ENCODE measurements at regions not wholly inside any gene's neighbourhood (a gene's known extent, or its start where the extent isn't known, plus 50 kb on each side); places are given as distances from the start of the nearest gene placed in this dataset.

GRCh38 chr1:169020684-169021083 lies 85.8 kb upstream of the ATP1B1 start:
- Histone ChIP-seq H3K27me3 (replicated peaks in 1 of 7) (peaks cover 0 to 11% (median 0%) of the 10 kb centered on the region in 7 donors), H3K4me3 (no peak overlapping the region), H3K36me3 (no peaks in the 10 kb centered on the region), H3K4me1 (no peaks in the 10 kb centered on the region), H3K9me3 (no peaks in the 10 kb centered on the region), H3K27ac (no peak overlapping the region)
- no peak for TF ChIP-seq POLR2AphosphoS5 (IDR thresholded peaks at IDR 0.05)
- no peak for TF ChIP-seq POLR2A (IDR thresholded peaks at IDR 0.05)
- no peak for TF ChIP-seq CTCF (IDR thresholded peaks at IDR 0.05 in 8 of 11, conservative IDR thresholded peaks at IDR 0.05 in 3 of 11)
- DNase-seq: no peak
- intact Hi-C loops (cut with DNase I; ENCODE audit: low total_unique reads): no loop called here

- 95 to 100% (median 96%) methylated on average over 1 of the region's 1 CpG for WGBS, 5 donors
- Histone ChIP-seq H3K27ac (no peak overlapping the region), H3K27me3 (replicated peaks in 1 of 7) (peaks cover 0 to 13% (median 0%) of the 10 kb centered on the region in 7 donors), H3K36me3 (no peaks in the 10 kb centered on the region), H3K4me3 (no peak overlapping the region), H3K9me3 (no peaks in the 10 kb centered on the region), H3K4me1 (no peaks in the 10 kb centered on the region)
- DNase-seq: no peak
- intact Hi-C loops (cut with DNase I; ENCODE audit: low total_unique reads): no loop called here
- no peak for TF ChIP-seq POLR2A (IDR thresholded peaks at IDR 0.05)
- no peak for TF ChIP-seq POLR2AphosphoS5 (IDR thresholded peaks at IDR 0.05)
- TF ChIP-seq CTCF (IDR thresholded peaks at IDR 0.05 in 8 of 11, conservative IDR thresholded peaks at IDR 0.05 in 3 of 11): no peak
Measured at GRCh38 chr1:169022648-169023047, 83.8 kb upstream of the ATP1B1 start.

GRCh38 chr1:169024255-169024654 lies 82.2 kb upstream of the ATP1B1 start:
- H3K36me3 ChIP-seq: no peaks in the 10 kb centered on the region
- H3K27ac ChIP-seq: no peak overlapping the region
- H3K27me3 ChIP-seq (replicated peaks in 1 of 7): peaks cover 0 to 9% (median 0%) of the 10 kb centered on the region in 7 donors
- no peaks in the 10 kb centered on the region for H3K4me1 ChIP-seq
- intact Hi-C loops (cut with DNase I; ENCODE audit: low total_unique reads): no loop called here
- DNase-seq: no peak
- no peaks in the 10 kb centered on the region for H3K9me3 ChIP-seq
- TF ChIP-seq POLR2A (IDR thresholded peaks at IDR 0.05) (no peak), POLR2AphosphoS5 (IDR thresholded peaks at IDR 0.05) (no peak), CTCF (IDR thresholded peaks at IDR 0.05 in 8 of 11, conservative IDR thresholded peaks at IDR 0.05 in 3 of 11) (no peak)
- H3K4me3 ChIP-seq: no peak overlapping the region

GRCh38 chr1:169024800-169025271 lies 81.7 kb upstream of the ATP1B1 start:
- H3K27me3 ChIP-seq (replicated peaks in 1 of 7): peaks cover 0 to 9% (median 0%) of the 10 kb centered on the region in 7 donors
- no peak overlapping the region for H3K4me3 ChIP-seq
- no peak for DNase-seq
- WGBS, 5 donors: 68 to 92% (median 83%) methylated on average over 1 of the region's 1 CpG
- TF ChIP-seq POLR2A (IDR thresholded peaks at IDR 0.05) (no peak), POLR2AphosphoS5 (IDR thresholded peaks at IDR 0.05) (no peak), CTCF (IDR thresholded peaks at IDR 0.05 in 8 of 11, conservative IDR thresholded peaks at IDR 0.05 in 3 of 11) (no peak)
- intact Hi-C loops (cut with DNase I; ENCODE audit: low total_unique reads): no loop called here
- H3K9me3 ChIP-seq: no peaks in the 10 kb centered on the region
- H3K27ac ChIP-seq: no peak overlapping the region
- H3K36me3 ChIP-seq: no peaks in the 10 kb centered on the region
- H3K4me1 ChIP-seq: no peaks in the 10 kb centered on the region
